Fibroblast of skin of right biceps (primary cell): ENCODE measurements at regions not wholly inside any gene's neighbourhood (a gene's known extent, or its start where the extent isn't known, plus 50 kb on each side); places are given as distances from the start of the nearest gene placed in this dataset.
A peak's percentile ranks its signal among the peaks of the same experiment; 100 is the strongest.

Experiments
- DNase-seq: peaks from one replicate; pipeline ENCODE4 v3.0.0-alpha.2; 2013

DNA sequence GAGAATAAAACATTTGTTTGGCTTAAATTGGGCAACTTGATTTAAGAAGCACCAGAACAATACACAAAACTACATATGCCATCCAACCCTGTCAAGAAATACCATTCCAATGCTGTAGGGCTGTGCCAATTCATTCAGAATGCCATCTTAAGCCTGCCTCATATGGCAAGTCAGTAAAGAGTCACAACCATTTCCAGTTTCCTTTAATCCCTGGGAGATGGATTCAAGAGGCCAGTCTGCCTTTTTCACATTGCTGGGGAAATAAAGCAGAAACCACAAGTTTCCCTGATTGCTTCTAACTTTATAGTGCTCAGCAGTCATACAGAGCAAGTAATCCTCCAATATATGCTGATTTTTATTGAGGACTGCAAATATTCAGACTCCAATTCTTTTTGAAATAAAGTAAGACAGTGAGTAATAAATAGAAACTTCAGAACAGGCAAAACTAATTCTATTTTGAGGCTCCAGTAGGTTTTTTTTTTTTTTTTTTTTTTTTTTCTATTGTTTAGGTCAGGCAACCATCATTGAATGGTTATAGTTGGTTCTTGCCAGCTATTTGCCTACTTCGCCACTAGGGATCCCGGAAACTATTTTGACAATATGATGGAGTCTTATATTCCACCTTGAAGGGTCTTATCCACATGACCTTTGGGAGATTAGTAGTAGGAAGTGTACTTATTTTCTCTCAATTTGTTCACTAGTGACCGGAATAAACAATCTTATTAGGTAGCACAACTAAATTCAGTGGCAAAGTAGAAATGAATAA lies 400.9 kb upstream of the MEF2C start:
- peak; percentile 41 for DNase-seq

DNA sequence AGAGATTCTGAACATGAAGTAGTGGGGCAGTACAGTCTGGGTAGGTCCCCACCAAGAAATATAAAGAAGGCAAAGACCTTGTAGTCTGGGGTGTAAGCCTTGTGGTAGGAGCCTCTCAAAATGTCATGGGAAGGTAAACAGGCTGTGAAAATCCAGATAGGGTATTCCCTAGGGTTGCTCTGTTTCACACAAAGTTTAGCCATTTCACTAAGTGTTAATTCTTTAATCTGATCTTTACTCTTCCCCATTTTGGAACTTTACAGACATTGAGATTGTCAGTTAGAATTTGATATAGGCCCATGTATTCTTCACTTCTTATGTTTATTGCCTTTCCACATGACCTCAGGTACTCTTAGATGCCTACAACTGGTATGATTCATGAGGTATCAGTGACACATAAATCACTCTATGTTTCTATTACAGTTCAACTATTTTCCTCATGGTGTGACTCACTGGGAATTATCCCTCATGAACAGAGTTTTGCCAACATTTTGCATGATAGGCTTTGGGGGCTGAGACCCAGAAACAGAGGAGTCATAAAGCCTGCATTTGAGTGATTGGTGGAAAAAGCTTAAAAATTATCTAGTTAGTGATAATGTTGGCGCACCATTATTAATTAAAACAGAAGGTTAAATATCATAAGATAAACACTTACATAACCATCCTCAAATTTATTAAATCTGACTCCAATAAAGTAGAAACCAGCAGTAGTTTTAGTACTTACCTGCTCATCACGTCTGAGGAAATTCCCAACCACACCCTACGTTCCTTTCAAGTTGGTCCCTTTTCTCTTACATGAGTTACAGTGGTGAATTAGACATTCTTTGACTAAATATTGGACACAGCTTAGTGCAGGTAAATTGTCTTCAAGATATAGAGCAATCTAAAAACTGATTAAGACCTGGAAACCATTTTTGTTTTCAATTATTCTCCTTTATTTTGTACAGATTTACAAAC lies 399.8 kb upstream of the MEF2C start:
- DNase-seq, result peak; percentile 91

DNA sequence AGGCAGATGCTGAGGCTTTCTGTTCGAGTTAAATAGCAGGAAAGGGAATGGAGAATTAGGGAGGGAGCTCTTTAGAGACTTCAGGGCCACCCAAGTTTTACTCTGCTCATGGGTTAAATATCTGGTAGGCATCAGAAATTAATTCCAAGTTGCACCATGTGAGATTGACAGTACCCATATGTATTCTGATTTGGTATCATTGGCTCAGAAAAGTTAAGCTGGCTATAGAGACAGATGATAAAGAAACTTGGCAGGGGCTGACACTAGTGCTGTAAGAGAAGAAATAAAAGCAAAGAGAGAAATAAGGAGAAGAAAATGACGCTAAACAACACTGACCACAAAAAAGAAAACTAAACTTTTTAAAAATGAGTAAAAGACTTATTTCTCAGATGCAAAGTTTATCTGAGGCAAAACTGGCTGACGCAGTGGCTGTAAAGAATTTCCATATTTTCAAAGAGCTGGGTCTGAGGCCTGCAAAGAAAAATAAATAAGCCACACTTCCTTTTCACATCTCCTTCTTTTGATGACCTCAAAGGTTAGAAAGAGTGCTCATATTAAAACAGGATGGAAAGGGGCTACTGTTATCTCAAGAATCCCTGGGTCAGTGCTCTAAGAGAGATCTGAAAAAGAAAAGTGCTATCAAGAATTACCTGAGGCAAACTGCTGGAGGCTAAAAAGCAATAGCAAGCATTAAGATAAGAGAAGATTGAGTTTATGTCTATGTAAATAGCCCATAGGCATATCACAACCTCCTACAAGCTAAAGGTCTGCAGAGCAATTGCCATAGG lies 399.0 kb upstream of the MEF2C start:
- no peak for DNase-seq

DNA sequence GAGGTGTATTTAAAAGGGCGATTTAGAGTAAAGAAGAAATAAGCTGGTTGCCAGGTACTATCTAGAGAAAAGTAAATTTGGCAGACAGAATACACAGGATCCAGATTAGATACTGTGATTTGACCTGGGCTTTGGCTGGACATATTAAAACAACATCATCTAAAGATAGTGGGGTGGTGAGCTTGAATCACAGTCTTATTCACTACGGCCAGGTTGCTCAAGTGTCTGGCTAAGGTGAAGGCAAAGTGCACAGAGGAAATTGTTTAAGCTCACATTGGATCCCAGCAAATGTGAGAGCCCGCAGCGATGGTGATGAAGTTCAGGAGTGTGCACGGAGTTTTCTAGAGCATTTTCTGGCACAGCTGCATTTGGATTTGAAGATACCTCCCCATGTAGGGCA lies 398.2 kb upstream of the MEF2C start:
- DNase-seq, result no peak

DNA sequence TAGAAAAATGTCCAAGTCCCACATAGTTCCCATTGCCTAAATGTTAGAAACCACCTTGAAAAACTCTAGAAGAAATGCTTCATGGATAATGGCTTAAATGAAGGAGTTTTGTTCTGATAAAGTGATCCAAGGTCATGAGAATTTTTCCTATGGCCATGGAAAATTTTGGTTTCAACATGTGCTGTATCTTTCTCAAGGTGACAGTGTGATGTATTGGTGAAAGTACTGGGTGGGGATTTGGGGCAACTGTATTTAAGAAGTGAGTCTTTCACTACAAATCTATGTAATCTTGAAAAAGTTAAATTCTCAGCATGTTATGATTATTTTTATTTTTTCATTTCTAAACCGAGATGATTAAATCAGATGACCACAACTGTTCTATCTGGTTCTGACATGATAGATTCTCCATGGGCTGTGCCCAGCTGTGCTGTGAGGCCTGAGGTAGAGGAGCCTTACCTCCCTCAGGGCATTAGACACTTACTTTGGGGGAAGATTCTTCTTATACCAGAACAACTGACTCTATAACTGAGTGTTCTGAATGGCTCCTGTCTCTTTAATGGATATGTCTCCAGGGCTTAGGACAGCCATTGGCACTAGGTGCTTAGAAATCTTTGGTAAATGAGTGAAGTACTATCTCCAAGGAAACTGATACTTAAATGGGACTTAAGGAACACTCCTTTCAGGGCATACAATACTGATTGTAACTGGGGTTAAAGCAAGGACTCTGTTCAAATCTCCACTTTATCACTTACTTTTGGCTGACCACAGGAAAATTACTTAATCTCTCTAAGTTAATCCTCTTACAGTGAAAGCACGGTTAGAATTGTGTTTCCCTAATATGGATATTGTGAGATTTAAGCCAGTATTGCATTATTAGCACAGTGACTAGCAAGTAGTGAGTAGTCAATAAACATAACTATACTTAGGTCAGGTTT lies 397.4 kb upstream of the MEF2C start:
- DNase-seq, result no peak

DNA sequence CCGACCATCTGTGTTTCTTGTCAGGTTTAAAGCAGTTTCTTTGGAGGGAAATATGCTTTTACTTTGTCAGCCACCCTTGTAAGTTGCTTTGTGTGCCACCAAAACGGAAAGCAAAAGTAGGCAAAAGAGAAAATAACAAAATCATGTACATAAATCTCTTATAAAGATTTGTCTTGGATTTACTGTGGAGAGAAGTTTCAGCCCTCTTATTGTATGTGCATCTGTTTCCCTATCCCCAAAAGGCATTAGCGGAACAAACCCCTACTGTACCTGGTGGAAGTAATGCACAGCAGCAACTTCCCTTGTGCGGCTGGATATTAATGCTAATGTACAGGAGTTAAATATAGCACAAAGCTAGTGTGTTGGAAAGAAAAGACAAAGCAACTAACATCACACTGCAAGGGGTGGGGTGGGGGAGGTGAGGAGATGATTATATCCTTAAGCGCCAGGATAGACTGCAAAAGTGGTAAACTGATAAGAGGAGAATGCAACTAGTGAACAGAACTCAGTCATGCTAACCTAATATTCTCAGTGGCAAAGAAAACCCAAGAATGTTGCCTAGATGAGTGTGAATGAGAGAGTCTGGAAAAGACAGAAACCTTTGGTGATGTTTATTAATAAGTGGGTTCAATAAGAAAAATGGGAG lies 396.5 kb upstream of the MEF2C start:
- DNase-seq, result no peak

DNA sequence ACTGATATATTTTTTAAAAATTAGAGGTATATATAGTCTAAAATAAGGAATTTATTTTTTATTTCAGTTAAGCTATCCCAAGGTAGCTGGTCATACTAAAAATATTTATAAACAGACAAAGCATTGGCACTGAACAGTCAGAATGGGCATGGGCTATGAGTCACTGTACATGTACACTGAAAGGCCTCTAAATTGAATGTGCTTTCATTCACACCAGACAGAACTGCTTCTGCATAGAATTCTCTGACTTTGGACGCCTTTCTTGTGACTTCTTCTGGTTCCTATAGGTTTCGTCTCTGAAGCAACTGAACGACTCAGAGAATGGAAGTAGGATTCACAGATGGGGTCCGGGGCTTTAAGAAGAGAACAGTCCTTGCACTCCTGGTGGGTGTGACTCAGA lies 394.8 kb upstream of the MEF2C start:
- DNase-seq, result peak; percentile 63

DNA sequence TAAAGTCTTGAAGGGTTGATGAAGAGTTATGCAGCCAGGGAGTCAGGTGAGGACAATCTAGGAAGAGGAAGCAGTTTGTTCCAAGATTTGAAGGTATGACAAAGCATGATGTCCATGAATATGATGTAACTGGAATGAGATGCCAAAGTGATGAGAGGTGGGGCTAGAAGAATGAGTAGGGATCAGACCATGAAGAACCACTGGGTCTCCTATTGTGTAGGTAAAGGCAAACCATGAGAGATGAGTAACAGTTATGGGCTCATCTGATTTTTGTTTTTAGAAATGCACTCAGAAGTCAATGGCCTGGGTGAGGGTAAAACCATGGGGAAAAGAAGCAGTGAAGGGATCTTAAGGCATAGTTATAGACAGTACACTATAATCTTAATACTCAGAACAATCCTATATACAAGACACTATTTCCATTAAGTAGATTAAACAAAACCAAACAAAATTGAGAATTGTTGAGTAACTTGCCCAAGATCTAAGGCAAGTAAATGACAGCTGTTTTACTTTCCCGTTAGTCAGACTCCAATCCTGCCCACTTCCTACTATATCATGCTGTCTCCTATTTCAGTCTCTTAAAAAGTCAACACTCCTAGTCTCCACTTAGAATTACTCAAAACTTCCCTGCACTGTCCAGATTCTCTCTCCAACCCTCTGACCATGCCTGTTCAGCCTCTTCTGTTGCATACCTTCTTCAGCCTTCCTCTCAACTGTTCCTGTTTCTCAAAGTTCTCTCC lies 393.8 kb upstream of the MEF2C start:
- peak; percentile 69 for DNase-seq

DNA sequence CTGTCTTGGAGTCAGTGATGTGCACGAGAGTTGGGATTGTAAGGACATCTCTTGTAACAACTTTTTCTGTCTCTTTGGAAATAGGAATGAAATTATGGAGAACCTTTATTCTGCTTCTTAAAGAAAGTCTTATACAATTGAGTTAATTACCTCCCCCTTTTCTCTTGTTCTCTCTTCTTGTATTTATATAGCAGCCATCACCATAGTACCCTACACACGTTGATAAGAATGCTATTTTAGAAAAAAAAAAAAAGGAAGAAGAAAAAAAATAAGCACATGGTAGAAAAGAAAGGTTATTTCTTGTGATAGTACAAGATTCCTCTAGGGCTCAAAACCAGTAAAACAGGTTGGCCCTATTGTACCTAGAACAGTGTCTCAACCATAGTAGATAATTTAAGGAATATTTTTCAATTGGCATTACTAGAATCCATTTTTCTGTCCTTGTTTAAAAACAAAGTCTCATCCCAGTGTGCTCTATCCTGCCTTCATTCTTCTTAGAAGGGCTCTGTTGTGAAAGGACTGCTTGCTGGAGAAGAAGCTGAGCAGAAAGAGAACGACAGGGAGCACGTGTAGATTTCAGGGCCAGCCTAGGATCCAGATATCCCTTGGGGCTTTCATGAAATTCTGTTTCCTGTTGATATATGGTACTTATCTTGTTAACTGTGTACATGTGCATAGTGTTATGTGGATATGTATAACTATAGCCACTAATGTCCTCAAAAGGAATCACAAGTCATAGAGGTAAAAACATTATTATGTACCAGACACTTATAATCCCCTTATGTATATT lies 392.3 kb upstream of the MEF2C start:
- no peak for DNase-seq

DNA sequence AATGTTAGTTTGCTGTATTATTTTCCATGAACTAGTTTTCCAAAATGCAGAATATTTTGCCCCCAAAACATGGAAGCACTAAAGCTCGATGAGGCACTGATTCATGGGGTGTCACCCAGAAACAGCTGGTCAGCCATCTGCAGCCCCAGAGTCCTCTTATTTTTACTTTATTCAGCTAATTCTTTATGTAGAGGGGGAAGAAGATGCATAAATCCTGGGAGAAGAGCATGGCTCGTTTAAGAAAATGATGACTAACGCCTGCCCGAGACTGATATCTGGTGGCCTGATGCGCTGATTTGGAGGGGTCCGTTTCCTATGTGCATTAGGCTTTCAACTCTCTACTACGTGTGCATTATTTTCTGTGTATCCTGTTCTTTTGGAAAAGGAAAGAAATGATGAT lies 390.3 kb upstream of the MEF2C start:
- DNase-seq, result no peak

DNA sequence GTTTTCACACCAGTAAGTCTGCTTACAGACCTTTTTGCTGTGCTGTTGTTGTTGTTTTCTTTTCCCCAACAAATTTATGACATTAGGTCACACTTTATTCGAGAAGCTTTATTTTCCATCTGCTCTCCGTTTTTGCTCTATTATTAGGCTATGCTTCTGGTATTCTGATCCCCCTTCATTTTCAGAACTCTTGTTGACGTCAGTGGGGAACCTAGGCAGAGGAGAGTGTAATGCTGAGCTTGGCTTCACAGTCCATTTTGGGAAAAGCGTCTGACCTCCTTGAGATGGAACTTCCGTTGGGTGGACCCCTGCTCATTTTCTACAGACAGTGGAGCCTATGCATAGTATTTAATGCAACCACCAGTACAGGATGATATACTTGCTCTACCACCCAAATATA lies 387.9 kb upstream of the MEF2C start:
- no peak for DNase-seq

DNA sequence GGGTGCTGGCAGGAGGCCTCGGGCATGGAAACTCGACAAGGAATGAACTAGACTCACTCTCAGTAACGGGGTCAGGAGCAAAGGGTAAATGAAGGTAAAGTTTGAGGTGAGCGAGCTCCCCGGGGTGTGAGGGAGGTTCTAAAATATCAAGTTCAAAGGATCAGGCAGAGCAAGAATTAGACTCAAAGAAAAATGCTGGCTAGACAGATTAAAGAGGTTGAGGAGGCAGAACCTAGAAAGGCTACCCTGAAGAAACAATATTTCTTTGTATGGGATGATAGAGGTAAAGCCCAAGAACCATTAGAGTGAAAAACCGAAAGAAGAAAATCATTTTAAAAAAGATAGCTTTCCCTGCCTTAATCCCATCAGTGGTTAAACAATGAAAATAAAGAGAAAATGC lies 386.7 kb upstream of the MEF2C start:
- no peak for DNase-seq

DNA sequence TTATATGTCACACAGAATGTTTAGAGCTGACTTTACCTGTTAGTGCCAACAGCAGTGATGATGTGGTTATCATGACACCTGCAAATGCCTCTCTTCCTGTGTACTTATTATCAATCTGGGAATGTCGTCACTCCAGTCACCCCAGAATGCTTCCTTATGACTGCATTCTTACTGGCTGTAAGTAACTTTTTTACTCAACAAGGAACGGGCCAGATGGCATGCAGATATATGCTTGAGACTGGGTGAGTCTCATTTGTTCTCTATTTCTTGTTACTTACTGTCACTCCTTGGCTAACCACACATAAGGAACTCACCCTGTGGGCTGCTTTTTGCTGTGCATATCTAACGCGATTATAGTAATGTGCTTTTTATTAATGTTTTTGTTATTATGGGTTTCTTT lies 385.5 kb upstream of the MEF2C start:
- peak; percentile 36 for DNase-seq

DNA sequence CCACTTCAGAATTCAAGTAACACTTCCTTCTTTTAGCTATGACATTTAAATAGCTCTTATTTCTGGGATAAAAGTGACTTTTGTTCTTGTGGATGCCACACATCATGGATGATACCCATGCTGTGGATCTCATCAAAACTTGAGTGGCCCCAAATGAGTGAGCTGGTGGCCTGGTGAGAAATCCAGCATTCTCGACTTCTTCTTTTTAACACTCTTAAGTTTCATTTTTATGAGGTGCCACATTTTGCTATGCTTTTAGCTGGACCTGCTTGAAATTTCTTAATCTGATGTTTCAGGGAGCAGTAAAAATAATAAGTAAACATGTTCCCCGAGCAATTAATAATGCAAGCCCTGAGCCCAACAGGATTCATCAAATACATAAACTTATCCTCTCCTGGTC lies 384.8 kb upstream of the MEF2C start:
- DNase-seq, result no peak

DNA sequence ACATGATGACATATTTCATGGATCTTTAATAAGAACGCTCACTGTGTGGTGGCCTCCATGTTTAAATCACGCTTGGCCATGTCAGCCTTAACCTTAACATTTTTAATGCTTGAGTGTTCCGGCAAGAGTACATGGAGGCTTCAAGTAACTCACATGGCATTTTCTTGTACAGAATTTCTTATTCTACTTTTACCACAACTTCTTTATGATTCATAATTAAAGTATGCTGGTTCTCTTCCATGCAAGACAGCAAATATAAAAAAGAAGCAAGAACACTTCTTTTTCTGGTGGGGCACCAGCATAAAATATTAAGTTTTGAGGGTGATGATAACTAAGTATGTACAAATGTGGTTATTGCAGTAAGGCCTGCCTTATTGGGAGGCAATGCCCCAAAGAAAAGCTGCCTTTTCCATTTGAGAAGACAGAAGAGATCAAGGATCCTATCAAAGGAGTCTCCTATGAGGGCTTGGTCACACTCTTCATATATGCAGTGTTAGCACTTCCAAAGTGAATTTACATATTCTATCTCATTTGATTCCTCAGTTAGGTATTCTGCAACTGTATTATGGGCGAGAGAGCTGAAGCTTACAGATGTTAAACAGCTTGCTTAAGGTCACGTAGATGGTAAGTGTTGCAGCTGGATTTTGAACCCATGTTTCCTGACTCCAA lies 382.7 kb upstream of the MEF2C start:
- DNase-seq, result peak; percentile 97

DNA sequence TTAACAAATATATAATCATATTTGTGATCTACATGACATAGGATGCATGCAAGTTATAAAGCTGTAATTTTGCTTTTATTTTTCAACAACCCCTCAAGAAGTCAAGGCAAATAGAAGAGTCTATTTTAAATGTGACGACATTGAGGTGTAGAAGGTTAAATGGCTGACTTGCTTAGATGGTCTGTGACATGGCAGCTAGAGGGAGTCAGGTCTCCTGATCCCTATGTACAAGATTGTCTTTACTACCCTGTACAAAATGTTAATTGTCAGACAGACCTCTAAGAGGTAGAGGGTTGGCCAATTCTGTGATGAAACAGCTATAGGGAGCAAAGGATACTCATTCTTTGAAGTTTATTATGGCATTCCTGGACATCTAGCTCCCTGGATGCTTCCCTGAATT lies 380.9 kb upstream of the MEF2C start:
- DNase-seq, result no peak

DNA sequence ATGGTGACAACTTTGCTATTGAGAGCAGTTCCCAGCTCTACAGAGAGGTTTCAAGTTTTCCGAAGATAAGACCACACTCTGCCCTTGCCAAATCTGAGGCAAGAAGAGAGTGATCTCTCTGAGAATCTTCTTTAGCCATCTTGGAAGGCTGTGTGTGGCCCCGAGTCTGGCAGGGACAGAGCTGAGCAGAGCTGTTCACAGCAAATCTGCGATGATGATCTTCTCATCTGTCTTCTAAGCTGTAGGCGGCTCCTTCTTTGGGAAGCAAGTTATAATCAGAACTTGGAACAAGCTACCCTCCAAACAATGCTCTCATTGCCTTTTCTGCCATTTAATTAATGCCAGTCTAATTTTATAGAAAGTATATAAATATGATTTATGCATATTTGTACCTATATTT lies 379.0 kb upstream of the MEF2C start:
- no peak for DNase-seq

DNA sequence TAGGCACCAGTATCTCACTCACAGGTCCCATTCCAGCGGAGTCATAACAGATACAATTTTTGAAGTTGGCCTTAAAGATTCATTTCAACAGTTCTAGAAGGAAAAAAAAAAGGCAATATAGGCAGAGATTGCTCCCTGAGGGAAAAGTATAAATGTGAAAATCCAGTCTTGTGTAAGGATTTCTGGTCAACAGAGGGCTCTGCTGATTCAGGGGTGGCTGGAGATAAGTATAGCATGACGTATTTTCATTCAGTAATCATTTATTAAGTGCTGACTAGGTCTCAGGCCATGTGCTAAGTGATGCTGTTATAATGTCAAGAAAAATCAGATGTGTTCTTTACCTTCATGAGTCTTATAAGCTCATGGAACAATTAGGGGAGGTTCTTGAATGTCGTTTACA lies 377.3 kb upstream of the MEF2C start:
- DNase-seq, result no peak

DNA sequence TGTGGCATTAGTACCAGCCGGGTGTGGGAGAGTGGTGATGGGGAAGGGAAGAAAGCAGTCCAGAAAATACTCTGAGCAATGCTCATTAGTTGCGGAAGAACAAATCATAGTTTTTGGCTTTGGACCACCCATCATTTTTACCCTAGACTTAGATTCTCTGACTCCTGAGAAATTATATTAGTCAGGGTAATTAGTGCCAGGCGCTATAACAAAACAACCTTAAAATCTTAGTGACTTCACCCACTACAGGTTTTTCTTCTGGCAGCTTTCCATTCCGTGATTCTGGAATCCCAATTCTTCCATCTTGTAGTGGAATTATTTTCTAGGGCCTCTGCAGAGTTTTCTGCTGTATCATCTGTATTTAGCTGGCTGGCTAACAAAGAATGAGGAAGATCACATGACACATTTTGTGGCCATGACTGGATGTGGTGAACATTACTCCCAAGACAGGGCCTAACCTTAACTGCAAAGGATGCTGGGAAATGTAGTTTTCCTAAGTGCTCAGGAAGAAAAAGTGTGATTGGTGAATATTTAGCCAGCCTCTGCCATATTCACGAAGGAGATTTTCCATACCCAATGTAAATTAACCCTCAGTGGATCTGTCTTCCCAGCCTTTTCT lies 373.0 kb upstream of the MEF2C start:
- DNase-seq, result peak; percentile 78
